IMR-90 (cell line): ENCODE measurements at regions not wholly inside any gene's neighbourhood (a gene's known extent, or its start where the extent isn't known, plus 50 kb on each side); places are given as distances from the start of the nearest gene placed in this dataset.

Experiments
- ATAC-seq: fragments of 200-7000 bp; cut with Tn5 transposase; 2 replicates; pipeline ENCODE4 v1.9.1; 2020; ENCODE audit warnings: low read depth, mild to moderate bottlenecking, moderate library complexity
- BruUV-seq: library from RNA; stranded (reverse); fragments of 400-500 nt; replicated peaks from 2 replicates; lab custom pipeline; 2021; lab: Mats Ljungman, UMichigan
- CTCF ChIA-PET: fragments of 300-600 bp; formaldehyde crosslinking; extraction: SDS; loops from one replicate; lab custom pipeline; 2021; ENCODE audit warnings: antibody characterized with exemption; lab: Yijun Ruan, JAX
- POLR2A ChIA-PET: fragments of 300-600 bp; sonication (Branson Sonifier 250); formaldehyde crosslinking; loops from one replicate; lab custom pipeline; 2022; ENCODE audit warnings: antibody characterized with exemption; ENCODE audit not compliant: unreplicated experiment; lab: Charles Lee
- DNase-seq: peaks from one replicate; pipeline ENCODE4 v3.0.0; 2013
- H2AFZ ChIP-seq: replicated peaks from 2 replicates; pipeline ENCODE3; 2013; ENCODE audit warnings: low read length, mild to moderate bottlenecking; ENCODE audit not compliant: poor library complexity
- H2AK5ac ChIP-seq: 2 replicates; pipeline ENCODE4 v1.6.1; 2013; ENCODE audit warnings: low read depth, low read length, inconsistent platforms
- H2AK9ac ChIP-seq: replicated peaks from 2 replicates; pipeline ENCODE3; 2013; ENCODE audit warnings: mild to moderate bottlenecking, low read depth, low read length, moderate library complexity; ENCODE audit not compliant: poor library complexity
- H2BK120ac ChIP-seq: 2 replicates; pipeline ENCODE4 v1.6.1; 2013; ENCODE audit warnings: low read depth, low read length, inconsistent platforms
- H2BK15ac ChIP-seq: 3 replicates; pipeline ENCODE4 v1.6.1; 2013; ENCODE audit warnings: low read depth, low read length, inconsistent platforms
- H2BK20ac ChIP-seq: 2 replicates; pipeline ENCODE4 v1.6.1; 2013; ENCODE audit warnings: low read depth, mild to moderate bottlenecking, inconsistent platforms, low read length, moderate library complexity
- H2BK5ac ChIP-seq: 2 replicates; pipeline ENCODE4 v1.6.1; 2013; ENCODE audit warnings: mild to moderate bottlenecking, low read depth, low read length, inconsistent platforms; ENCODE audit not compliant: poor library complexity, severe bottlenecking
- H3K14ac ChIP-seq: replicated peaks from 2 replicates; pipeline ENCODE4 v1.6.1; 2013; ENCODE audit warnings: low read depth, low read length, inconsistent platforms
- H3K18ac ChIP-seq: 2 replicates; pipeline ENCODE4 v1.6.1; 2013; ENCODE audit warnings: low read depth, low read length, control low read depth
- H3K23ac ChIP-seq: 2 replicates; pipeline ENCODE4 v1.6.1; 2013; ENCODE audit warnings: low read depth, low read length, inconsistent platforms
- H3K27ac ChIP-seq: 2 replicates; pipeline ENCODE4 v1.5.1; 2013; ENCODE audit warnings: mild to moderate bottlenecking, control low read depth, low read length; ENCODE audit not compliant: insufficient read depth
- H3K27me3 ChIP-seq: 2 replicates; pipeline ENCODE4 v1.6.1; 2013; ENCODE audit warnings: low read length; ENCODE audit not compliant: control insufficient read depth, insufficient read depth
- H3K36me3 ChIP-seq: 2 replicates; pipeline ENCODE4 v1.6.1; 2013; ENCODE audit warnings: low read length, mixed read lengths; ENCODE audit not compliant: control insufficient read depth, insufficient read depth
- H3K4ac ChIP-seq: 2 replicates; pipeline ENCODE4 v1.6.1; 2013; ENCODE audit warnings: low read depth, low read length, inconsistent platforms
- H3K4me1 ChIP-seq: 2 replicates; pipeline ENCODE4 v1.6.1; 2013; ENCODE audit warnings: low read length, mixed read lengths; ENCODE audit not compliant: control insufficient read depth, insufficient read depth
- H3K4me2 ChIP-seq: 2 replicates; pipeline ENCODE4 v1.6.1; 2013; ENCODE audit warnings: low read depth, mild to moderate bottlenecking, control low read depth, low read length, moderate library complexity
- H3K4me3 ChIP-seq: 2 replicates; pipeline ENCODE4 v1.5.1; 2013; ENCODE audit warnings: low read depth, mild to moderate bottlenecking, control low read depth, low read length, moderate library complexity; ENCODE audit not compliant: insufficient read depth
- H3K56ac ChIP-seq: 2 replicates; pipeline ENCODE4 v1.6.1; 2013; ENCODE audit warnings: low read length, inconsistent platforms; ENCODE audit not compliant: insufficient read depth; ENCODE audit errors: extremely low read depth
- H3K79me1 ChIP-seq, 2 experiments: 2 replicates each; pipeline ENCODE4 v1.6.1; 2013; ENCODE audit warnings: low read length in 2 of 2, inconsistent platforms in 1 of 2, low read depth in 1 of 2
- H3K9ac ChIP-seq: 2 replicates; pipeline ENCODE4 v1.6.1; 2013; ENCODE audit warnings: low read depth, low read length, control low read depth
- H3K9me1 ChIP-seq: 2 replicates; pipeline ENCODE4 v1.6.1; 2013; ENCODE audit warnings: low read length, inconsistent platforms; ENCODE audit not compliant: insufficient read depth
- H3K9me3 ChIP-seq: 2 replicates; pipeline ENCODE4 v1.6.1; 2013; ENCODE audit warnings: low read length; ENCODE audit not compliant: control insufficient read depth, insufficient read depth
- H4K20me1 ChIP-seq: 2 replicates; pipeline ENCODE4 v1.6.1; 2013; ENCODE audit warnings: low read length, inconsistent platforms; ENCODE audit not compliant: insufficient read depth
- H4K5ac ChIP-seq: 2 replicates; pipeline ENCODE4 v1.6.1; 2013; ENCODE audit warnings: mild to moderate bottlenecking, low read depth, low read length, control low read depth
- H4K8ac ChIP-seq, 2 experiments: 2 replicates each; pipeline ENCODE4 v1.6.1; 2013; ENCODE audit warnings: low read depth in 2 of 2, low read length in 2 of 2, control low read depth in 1 of 2, inconsistent platforms in 1 of 2
- H4K91ac ChIP-seq: 2 replicates; pipeline ENCODE4 v1.6.1; 2013; ENCODE audit warnings: low read depth, low read length, inconsistent platforms; ENCODE audit not compliant: insufficient read depth
- BHLHE40 ChIP-seq: fragments of 150-350 bp; IDR thresholded peaks from 2 replicates; pipeline ENCODE4 v1.6.1; 2016; ENCODE audit warnings: mild to moderate bottlenecking, low read depth, low read length
- CEBPB ChIP-seq: IDR thresholded peaks from 2 replicates; pipeline ENCODE4 v1.6.1; 2012; ENCODE audit warnings: low read depth, low read length, improper control_type of control experiment
- CHD1 ChIP-seq: IDR thresholded peaks from 2 replicates; pipeline ENCODE4 v1.6.1; 2012; ENCODE audit warnings: low read depth, low read length, improper control_type of control experiment
- FOS ChIP-seq: fragments of 150-350 bp; IDR thresholded peaks from 2 replicates; pipeline ENCODE4 v1.6.1; 2016; ENCODE audit warnings: low read depth, low read length
- MAFK ChIP-seq: IDR thresholded peaks from 2 replicates; pipeline ENCODE4 v1.6.1; 2012; ENCODE audit warnings: low read depth, low read length, improper control_type of control experiment
- MAZ ChIP-seq: IDR thresholded peaks from 2 replicates; pipeline ENCODE4 v1.6.1; 2012; ENCODE audit warnings: low read depth, mild to moderate bottlenecking, low read length, improper control_type of control experiment, moderate library complexity, borderline replicate concordance
- MXI1 ChIP-seq: IDR thresholded peaks from 2 replicates; pipeline ENCODE4 v1.6.1; 2012; ENCODE audit warnings: low read depth, mild to moderate bottlenecking, low read length, moderate library complexity, borderline replicate concordance
- NFE2L2 ChIP-seq: fragments of 150-350 bp; IDR thresholded peaks from 2 replicates; pipeline ENCODE4 v1.6.1; 2016; ENCODE audit warnings: low read depth, mild to moderate bottlenecking, low read length
- POLR2A ChIP-seq: IDR thresholded peaks from 2 replicates; pipeline ENCODE4 v1.6.1; 2012; ENCODE audit warnings: mild to moderate bottlenecking, low read depth, low read length
- RAD21 ChIP-seq: IDR thresholded peaks from 2 replicates; pipeline ENCODE4 v1.6.1; 2012; ENCODE audit warnings: low read length, improper control_type of control experiment
- RCOR1 ChIP-seq: IDR thresholded peaks from 2 replicates; pipeline ENCODE4 v1.6.1; 2012; ENCODE audit warnings: mild to moderate bottlenecking, low read length, improper control_type of control experiment; ENCODE audit not compliant: insufficient replicate concordance
- RFX5 ChIP-seq: IDR thresholded peaks from 2 replicates; pipeline ENCODE4 v1.8.0; 2012; ENCODE audit warnings: low read depth, mild to moderate bottlenecking, low read length, moderate library complexity
- USF2 ChIP-seq: fragments of 150-350 bp; IDR thresholded peaks from 2 replicates; pipeline ENCODE4 v1.6.1; 2017; ENCODE audit warnings: mild to moderate bottlenecking, antibody characterized with exemption, low read length, low read depth
- dilution Hi-C: fragments of 300-500 bp; cut with HindIII; formaldehyde crosslinking; loops from one replicate; pipeline ENCODE4 v1.14.3; 2018; ENCODE audit warnings: low sequenced_read_pairs; ENCODE audit not compliant: unreplicated experiment
- in situ Hi-C: fragments of 300-500 bp; cut with MboI; formaldehyde crosslinking; loops from 3 replicates; pipeline ENCODE4 v1.14.3; 2019; ENCODE audit warnings: low sequenced_read_pairs, inconsistent platforms, mixed read lengths
- intact Hi-C: fragments of 100-400 bp; cut with micrococcal nuclease; formaldehyde crosslinking; loops from 2 replicates; pipeline ENCODE4 v1.10.0; 2022
- TF ChIP-seq, protein P1 (sequence below): fragments of 150-350 bp; IDR thresholded peaks from 2 replicates; pipeline ENCODE4 v1.6.1; 2016; ENCODE audit warnings: low read depth, mild to moderate bottlenecking, low read length, moderate library complexity, borderline replicate concordance

DNA sequence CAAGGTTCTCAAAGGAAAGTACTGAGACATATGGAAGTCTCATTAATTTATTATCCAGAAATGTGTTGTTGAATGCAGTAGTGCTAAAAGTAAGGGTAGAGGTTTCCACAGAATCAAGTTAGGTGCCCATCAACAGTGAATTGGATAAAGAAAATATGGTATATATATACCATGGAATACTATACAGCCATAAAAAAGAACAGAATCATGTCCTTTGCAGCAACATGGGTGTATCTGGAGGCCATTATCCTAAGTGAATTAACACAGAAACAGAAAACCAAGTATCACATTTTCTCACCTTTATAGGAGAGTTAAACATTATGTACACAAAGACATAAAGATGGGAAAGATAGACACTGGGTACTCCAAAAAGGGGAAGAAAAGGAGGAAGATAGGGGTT is 149.9 kb upstream of the RASSF8 start:
- in situ Hi-C loops (no loop called here), dilution Hi-C loops (no loop called here), intact Hi-C loops (no loop called here)
- Histone ChIP-seq H3K36me3 (no peaks in the 10 kb centered on the region), H3K18ac (no peak overlapping the region), H4K91ac (no peak overlapping the region), H3K9me3 (no peaks in the 10 kb centered on the region), H3K4me3 (no peak overlapping the region), H4K8ac (no peak overlapping the region), H3K9me1 (0 out of 2 replicates have a peak, but pooled peaks cover 3% of the 10 kb centered on the region), H4K20me1 (no peaks in the 10 kb centered on the region), H3K27ac (no peak overlapping the region), H2AK5ac (no peak overlapping the region), H3K4me2 (no peak overlapping the region), H4K5ac (no peak overlapping the region), H3K14ac (no peak overlapping the region), H2AFZ (no peak overlapping the region), H2BK5ac (no peak overlapping the region), H2BK15ac (no peak overlapping the region), H3K9ac (no peak overlapping the region), H2BK20ac (no peak overlapping the region), H2AK9ac (no peak overlapping the region), H3K23ac (no peak overlapping the region), H3K4ac (no peak overlapping the region), H3K4me1 (peaks cover 4% of the 10 kb centered on the region; the same call in 1 of the 2 replicates), H3K56ac (no peak overlapping the region), H3K79me1 (no peaks in the 10 kb centered on the region), H2BK120ac (no peak overlapping the region), H3K27me3 (no peaks in the 10 kb centered on the region)
- DNase-seq (no peak), ATAC-seq (no peak)
- ChIA-PET CTCF (no interaction called here), POLR2A (no interaction called here)
- no TSS peak for BruUV-seq
- TF ChIP-seq MAFK (no peak), FOS (no peak), RAD21 (no peak), POLR2A (no peak), MXI1 (no peak), NFE2L2 (no peak), USF2 (no peak), MAZ (no peak), RFX5 (no peak), BHLHE40 (no peak), CHD1 (no peak), RCOR1 (no peak), CEBPB (no peak)
- TF ChIP-seq, protein P1, sequence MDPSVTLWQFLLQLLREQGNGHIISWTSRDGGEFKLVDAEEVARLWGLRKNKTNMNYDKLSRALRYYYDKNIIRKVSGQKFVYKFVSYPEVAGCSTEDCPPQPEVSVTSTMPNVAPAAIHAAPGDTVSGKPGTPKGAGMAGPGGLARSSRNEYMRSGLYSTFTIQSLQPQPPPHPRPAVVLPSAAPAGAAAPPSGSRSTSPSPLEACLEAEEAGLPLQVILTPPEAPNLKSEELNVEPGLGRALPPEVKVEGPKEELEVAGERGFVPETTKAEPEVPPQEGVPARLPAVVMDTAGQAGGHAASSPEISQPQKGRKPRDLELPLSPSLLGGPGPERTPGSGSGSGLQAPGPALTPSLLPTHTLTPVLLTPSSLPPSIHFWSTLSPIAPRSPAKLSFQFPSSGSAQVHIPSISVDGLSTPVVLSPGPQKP = no peak
